ENCODE measurements at regions not wholly inside any gene's neighbourhood (a gene's known extent, or its start where the extent isn't known, plus 50 kb on each side); places are given as distances from the start of the nearest gene placed in this dataset.

- no peak for TF ChIP-seq CTCF (IDR thresholded peaks at IDR 0.05; ENCODE audit: insufficient read depth, low read length)
- peak; percentile 95 for DNase-seq (ENCODE audit: low read depth)
- peak overlapping the region; percentile 61 for H3K4me3 ChIP-seq (ENCODE audit: low read depth, low read length)
Observed at GRCh38 chr6:26183581-26184366, 96.5 kb downstream of the HFE start.

- peak overlapping the region; percentile 61 for H3K4me3 ChIP-seq (ENCODE audit: low read depth, low read length)
- no peak for DNase-seq (ENCODE audit: low read depth)
- TF ChIP-seq CTCF (IDR thresholded peaks at IDR 0.05; ENCODE audit: insufficient read depth, low read length) = no peak
Observed at GRCh38 chr6:26184367-26184891, 97.2 kb downstream of the HFE start.

GRCh38 chr6:26185004-26185403 lies 97.8 kb downstream of the HFE start:
- no peak for DNase-seq (ENCODE audit: low read depth)
- no peak for TF ChIP-seq CTCF (IDR thresholded peaks at IDR 0.05; ENCODE audit: insufficient read depth, low read length)
- H3K4me3 ChIP-seq (ENCODE audit: low read depth, low read length) = no peak overlapping the region

- no peak for TF ChIP-seq CTCF (IDR thresholded peaks at IDR 0.05; ENCODE audit: insufficient read depth, low read length)
- H3K4me3 ChIP-seq (ENCODE audit: low read depth, low read length) = no peak overlapping the region
- no peak for DNase-seq (ENCODE audit: low read depth)
Observed at GRCh38 chr6:26185802-26186201, 98.6 kb downstream of the HFE start.

GRCh38 chr6:26186652-26187051 lies 99.4 kb downstream of the HFE start:
- DNase-seq (ENCODE audit: low read depth) = no peak
- H3K4me3 ChIP-seq (ENCODE audit: low read depth, low read length) = no peak overlapping the region
- TF ChIP-seq CTCF (IDR thresholded peaks at IDR 0.05; ENCODE audit: insufficient read depth, low read length) = no peak

GRCh38 chr6:26187292-26187691 lies 100.1 kb downstream of the HFE start:
- TF ChIP-seq CTCF (IDR thresholded peaks at IDR 0.05; ENCODE audit: insufficient read depth, low read length) = no peak
- no peak overlapping the region for H3K4me3 ChIP-seq (ENCODE audit: low read depth, low read length)
- DNase-seq (ENCODE audit: low read depth) = no peak
